ENCODE measurements at regions not wholly inside any gene's neighbourhood (a gene's known extent, or its start where the extent isn't known, plus 50 kb on each side); places are given as distances from the start of the nearest gene placed in this dataset.

DNA sequence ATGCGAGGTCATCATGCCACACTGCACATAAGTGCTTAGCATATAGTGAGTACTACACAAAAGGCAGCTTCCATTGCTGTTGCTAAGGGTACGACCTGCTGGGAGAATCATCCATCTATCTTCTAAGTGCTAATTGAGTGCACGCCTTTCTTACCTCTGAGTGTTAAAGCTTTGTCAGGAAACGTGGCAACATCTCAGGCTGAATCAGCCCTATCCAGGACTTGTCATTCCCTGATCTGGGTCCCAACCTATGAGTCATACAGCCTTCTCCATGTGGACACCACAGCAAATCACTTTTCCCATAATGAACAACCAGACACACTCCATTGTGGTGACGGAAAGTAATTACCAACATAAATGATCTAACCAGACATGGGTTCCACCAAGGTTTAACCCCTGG is 201.1 kb upstream of the MAF start:
- no peak for DNase-seq

DNA sequence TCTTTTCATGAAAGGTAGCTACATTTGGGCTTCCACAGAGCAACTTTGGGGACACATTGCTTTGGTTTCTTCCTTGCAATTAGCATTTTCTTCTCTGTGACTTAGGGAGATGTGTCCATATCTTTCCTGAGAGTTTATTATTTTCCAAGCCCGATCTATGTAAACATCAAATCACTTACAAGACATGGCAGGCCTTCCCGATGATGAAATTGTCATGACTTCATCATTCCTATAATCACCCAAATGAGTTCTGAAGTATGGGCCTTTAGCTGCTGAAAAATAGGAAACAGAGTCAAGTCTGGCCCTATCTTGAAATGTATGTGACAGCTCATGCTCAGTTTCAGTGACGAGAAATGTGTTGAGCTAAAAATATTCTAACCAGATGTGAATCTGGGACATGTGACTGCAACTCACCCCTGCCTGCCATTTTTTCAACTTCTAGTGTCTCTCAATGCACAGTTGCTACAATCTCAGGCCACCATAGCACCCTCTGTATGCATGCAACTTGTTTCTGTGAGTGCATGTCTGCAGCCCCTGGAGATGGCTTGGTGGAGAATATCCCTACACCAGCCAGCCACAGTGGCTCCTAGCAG is 199.6 kb upstream of the MAF start:
- no peak for DNase-seq

DNA sequence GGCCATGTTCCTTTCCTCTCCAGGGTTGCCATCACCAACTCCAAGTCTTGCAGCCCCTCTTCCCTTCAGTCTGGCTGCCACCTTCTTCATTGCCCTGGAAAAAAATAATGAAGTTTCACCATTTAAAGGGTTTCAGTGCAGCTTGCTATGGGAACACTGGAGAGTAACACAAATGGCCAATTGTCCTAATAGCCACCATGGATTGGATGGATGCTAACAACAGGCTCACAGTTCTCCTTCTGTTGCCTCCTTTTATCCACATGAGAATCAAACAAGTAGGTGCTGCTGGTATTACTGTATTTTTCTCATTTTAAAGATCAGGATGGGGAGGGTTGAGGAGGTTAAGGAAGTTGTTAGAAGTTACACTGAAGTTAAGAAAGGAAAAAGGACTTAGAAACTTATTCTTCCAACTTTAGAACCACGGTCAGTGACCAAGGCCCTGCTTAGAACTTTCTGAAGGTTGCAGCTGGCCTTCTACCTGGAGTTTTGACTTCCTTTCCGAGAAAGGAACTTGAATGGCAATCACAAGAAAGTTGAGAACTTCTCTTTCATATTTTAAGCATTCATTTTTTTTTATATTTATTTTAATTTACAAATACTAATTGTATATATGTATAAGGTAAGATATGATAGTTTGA is 198.0 kb upstream of the MAF start:
- DNase-seq: no peak

DNA sequence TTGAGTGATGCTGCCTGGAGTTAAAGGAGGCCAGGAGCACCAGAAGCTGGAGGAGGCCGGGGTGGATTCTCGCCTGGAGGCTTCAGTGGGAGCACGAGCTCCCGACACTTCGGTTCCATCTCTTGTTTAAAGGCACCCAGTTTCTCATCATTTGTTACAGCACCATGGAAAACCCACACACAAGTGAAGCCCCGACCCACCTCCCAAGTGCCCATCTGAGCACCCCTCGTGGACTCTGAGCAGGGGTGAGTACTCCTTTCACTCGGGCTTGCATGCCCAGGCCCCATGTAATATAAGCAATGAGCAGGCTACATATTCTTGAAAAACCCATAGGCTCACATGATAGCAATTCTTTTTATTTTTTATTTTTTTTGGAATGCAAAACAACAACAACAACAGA is 196.9 kb upstream of the MAF start:
- no peak for DNase-seq

DNA sequence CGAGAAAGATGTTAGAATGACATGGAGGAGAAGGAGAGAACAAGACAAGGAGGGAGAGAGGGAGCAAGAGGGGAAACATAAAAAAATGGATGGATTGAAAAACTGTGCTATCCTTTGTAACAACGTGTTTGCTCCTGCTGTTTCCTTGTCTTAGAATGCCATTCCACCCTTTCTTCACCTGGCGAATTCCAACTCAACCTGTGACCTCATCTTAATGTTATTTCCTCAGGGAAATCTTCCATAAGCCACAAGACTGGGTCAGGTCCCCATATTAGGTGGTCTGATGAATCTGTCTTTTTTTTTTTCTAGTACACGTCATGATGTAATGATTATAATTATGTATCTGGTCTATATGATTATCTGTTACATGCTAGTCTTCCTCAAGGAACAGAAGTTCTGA is 195.0 kb upstream of the MAF start:
- no peak for DNase-seq

DNA sequence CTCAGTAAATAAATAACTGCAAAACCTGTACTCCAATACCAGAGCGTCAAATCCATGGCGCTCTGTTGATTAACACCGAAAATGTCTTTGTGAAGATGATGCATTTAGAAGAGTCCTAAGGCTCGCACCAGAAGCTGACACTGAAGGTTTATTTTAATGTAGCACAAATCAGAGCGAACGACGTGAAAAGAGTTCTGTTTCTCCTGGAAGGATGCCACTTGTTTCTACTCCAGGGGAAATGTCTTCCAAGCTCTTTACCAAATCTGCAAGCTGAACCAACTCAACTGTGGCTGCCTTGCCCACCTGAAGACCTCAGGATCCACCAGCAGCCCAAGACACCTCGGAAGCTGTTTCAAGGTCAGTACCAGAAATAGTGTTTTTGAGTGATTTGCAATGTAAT is 194.4 kb upstream of the MAF start:
- DNase-seq: no peak

DNA sequence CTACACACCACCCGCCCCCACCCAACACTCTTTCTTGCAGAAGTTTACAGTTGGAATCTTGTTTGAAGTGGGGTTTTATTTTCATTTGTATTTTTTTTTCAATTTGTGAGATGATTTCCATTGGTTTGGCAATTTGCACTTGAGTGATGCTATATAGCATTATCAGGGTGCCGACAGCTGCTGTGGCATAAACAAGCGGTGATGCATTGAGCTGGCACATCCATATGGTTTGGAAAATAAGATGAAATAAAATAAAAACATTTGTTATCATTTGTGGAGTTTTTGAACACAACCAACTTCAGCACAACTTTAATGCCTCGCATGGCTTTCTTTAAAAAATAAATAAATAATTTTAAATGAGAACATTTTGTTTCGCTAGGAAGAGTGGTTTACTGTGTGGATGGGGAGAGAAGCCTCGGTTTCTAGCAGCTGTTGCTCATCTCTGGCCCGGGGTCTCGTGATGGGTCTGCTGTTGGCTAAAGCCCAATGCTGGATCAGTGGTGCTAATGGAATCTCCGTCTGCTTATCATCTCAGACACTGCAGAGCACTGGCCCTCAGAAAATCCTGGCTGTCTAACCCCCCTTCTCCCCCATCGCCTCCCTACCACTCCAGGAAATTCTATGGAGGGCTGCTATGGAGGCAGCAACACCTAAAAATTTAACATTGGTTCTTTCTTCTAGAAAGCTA is 192.3 kb upstream of the MAF start:
- no peak for DNase-seq

DNA sequence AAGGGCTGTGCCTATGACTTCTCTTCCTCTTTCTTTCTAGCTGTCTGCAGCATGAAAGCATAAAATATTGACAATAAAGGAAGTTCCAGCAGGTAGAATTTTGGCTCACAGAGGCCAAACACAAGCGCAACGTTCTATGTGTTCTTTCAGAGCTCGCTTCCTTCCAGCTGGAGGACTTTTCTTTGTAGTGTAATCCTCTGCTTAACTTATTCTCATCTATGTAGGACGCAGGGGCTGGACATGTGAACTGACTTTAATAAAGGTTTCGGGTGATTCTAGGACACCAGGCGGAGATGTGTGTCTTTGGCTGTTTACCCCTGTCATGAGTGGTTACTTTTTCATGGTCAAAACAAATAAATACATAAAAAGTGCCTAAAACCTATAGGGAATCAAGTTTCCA is 191.5 kb upstream of the MAF start:
- DNase-seq: no peak

DNA sequence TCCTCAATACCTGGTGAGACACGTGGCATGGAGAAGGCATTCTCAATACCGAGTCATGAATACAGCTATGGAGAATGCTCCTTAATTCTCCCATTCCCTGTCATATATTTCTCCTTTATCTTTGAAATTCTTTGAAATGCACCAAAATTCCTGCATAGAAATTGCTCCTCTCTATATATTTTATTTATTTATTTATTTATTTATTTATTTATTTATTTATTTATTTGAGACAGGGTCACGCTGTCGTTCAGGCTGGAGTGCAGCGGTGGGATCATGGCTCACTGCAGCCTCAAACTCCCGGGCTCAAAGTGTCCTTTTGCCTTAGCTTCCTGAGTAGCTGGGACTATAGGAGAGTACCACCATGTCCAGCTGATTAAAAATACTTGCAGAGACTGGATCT is 190.3 kb upstream of the MAF start:
- DNase-seq: no peak

DNA sequence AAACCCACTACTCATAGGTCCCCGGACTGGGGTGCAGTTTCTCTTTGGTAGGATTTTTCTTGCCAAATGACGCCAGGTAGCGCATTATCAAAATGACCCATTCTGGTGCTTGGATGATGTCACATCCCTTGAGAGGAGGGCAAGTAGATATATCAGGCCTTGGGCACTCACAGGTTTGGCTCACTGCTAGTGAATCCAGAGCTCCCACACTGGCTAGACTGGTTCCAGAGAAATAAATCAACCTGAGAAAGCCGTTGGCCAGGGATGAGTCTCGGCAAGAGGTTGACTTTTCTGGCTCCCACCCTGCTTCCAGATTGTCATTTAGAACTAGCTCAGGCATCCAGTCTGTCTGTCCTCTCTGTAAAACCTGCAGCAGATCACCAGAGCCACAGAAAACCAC is 188.4 kb upstream of the MAF start:
- no peak for DNase-seq

DNA sequence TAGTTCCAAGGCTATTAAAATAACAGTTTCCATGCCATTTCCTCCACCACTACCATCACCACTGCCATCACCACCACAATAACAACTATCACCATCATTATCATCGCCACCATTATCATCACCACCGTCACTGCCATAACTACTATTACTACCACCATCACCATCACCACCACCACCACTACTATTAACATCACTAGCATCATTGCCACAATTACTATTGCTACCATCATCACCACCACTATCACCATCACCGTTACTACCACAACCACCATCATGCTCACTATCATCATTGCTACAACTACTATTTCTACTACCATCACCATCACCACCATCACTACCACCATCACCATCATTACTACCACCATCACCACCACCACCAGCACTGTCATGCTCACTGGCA is 185.9 kb upstream of the MAF start:
- DNase-seq: no peak

DNA sequence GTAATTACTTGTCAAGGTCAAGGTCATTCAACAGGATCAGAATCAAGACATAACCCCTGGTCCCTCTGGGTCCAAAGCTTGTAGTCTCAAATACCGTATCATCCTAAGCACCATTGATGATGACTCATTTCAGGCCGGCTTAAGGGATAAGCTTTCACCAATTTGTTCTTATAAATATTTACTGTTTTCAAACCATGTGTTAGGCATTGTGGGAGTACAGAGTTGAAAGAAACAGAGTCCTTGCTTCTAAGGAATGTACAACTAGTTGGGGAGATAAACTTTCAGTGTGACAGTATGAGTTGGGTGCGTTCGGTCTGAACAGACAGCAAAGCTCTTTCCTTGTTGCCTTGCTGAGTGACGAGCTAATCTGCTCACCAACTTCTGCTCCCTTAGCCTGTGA is 183.5 kb upstream of the MAF start:
- DNase-seq: no peak

DNA sequence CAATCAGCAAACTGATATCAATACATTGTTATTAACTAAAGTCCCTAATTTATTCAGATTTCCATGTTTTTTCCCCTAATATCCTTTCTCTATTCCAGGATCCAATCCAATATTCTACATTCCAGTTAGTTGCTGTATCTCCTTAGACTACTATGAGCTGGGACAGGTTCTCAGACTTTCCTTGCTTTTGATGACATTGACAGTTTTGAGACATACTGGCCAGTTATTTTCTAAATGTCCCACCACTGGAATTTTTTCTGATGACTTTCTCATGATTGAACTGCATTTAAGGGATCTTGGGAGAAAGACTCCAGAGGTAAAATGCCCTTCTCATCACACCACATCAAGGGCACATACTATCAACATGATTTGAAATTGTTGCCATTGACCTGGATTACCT is 177.1 kb upstream of the MAF start:
- DNase-seq: no peak

DNA sequence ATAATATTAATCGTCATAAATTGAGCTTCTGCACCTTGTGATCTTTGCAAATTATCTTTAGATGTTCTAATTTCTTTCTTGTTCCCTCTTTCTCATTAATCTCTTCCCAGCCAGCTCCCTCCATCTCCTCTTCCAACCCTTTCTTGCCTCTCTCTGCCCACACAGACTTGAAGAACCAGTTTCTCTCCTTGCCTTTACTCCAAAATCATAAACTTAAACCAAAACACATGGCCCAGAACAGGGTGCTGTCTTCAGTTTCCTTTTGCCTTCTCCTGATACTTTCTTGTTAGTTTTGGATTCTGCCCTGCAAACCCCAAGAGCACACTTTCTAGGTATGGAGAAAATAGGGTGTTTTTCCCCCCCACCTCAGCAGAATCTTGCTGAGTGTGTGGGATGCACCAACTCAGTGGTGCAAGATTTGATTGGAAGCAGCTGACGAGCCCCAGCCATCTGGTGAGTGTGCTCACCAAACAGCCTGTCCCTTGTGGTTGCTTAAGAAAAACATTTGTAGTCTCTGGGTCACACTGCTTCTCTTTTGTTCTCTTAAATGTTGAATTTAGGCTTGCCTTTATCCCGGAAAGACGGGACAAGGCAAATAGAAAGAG is 175.8 kb upstream of the MAF start:
- DNase-seq: no peak

DNA sequence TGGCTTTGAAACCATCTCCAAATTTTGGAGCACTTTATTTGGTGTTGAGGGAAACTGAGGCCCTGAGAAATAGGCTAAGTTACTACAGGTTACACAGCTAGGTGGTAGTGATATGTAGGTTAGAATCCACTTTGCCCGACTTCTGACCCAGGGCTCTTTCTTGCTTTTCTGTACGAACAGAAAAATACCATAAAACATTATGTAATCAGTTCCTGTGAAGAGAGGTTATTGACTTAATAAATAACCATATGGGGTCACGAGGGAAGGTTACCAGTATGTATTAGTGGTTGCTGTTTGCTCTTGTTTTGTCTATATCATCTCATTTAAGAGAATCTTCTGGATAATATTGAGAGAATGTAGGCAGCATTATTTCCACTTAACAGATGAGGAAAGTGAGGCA is 172.2 kb upstream of the MAF start:
- DNase-seq: no peak

DNA sequence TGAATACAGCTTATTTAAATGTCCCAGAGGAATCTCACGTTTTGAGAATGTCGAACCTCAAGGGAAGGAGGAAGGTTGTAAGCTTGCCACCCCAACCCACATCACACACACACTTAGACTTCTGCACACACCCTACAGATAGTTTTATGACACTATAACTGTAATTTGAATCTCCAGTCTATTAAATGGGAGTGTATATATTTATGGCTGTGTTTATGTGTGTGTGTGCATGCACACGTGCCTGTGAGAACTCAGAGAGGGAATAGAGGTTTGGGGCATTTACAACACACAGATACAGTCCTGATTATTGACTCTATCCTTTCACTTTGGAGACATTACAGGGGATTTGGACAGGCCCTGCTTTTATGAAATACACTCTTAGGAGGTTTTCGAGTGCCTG is 171.5 kb upstream of the MAF start:
- no peak for DNase-seq

DNA sequence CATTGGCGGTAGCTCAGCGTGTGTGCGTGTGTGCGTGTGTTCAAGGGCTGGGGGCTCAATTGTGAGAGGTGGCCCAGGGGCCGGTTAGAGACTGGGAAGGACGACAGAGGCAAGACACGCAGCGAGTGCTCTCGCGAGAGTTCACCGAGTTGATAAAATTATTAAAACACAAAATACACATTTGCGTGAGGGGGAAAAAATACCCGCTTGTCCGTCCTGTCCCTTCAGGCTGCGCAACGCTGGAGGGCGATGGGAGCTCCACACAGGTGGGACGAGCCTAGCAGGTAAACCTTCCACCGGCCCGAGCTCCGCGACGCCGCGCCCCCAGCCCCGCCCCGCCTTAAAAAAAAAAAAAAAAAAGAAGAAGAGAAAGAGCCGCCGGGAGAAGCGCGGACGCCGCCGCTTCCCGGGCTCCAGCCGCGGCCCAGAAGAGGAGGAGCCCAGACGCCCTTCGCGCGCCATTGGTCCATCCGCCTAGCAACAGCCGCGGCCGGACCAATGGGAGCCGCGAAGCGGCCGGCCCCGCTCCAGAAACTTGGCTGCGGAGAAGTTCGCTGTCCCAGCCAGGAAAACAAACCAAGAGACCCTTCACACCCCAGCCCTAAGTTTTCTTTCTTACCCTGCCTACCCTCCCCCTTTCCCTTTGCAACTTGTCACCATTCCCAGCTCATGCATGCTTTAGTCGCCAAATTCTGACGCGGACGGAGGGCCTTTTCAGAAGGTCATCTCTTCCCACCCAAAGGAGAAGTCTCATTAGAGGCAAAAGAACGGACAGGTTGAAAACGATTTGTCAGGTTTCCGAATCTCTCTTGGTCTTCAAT is 169.9 kb upstream of the MAF start:
- DNase-seq: peak; percentile 64

DNA sequence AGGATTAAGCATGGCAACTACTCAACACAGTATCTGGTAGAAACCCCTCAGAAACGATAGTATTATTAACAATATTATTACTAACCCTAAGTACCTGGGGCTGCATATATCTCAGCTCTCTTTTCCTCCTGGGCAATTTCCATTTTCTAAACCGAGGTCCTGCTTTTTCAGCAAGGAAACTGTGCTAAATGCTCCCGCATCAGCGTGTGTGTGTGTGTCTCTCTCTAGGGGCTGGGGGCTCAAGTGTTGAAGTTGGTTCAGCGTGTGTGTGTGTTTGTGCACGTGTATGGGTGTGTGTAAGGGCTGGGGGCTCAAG is 169.3 kb upstream of the MAF start:
- no peak for DNase-seq

DNA sequence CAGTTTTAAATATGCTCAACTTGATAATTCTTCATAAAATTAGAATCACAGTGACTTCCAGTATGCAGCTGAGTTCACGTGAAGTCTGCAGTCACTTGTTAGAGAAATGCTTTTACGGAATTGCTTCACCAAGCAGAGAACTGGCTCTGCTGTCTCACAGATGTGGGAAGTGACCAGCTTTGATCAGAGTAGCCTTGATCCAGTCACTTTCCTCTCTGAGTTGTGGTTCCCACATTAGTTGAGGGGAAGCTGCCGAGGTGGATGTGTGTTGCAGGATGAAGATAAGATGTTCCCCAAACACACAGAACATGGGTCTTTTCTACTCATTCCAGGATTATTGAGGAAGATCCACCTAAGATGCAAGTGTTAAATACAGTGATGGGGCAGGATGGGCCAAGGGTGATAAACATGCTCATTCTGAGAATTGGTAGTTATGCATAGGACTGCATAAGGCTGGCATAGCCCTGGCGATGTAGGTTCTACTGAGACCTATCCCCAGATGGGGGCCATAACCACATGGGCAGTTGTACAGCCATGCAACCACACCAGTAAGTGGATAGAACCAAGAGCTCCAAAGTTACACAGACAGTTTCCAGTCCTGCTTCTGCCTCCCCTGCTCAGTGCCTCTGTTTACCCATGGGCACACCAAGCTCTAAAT is 168.9 kb upstream of the MAF start:
- DNase-seq: no peak

DNA sequence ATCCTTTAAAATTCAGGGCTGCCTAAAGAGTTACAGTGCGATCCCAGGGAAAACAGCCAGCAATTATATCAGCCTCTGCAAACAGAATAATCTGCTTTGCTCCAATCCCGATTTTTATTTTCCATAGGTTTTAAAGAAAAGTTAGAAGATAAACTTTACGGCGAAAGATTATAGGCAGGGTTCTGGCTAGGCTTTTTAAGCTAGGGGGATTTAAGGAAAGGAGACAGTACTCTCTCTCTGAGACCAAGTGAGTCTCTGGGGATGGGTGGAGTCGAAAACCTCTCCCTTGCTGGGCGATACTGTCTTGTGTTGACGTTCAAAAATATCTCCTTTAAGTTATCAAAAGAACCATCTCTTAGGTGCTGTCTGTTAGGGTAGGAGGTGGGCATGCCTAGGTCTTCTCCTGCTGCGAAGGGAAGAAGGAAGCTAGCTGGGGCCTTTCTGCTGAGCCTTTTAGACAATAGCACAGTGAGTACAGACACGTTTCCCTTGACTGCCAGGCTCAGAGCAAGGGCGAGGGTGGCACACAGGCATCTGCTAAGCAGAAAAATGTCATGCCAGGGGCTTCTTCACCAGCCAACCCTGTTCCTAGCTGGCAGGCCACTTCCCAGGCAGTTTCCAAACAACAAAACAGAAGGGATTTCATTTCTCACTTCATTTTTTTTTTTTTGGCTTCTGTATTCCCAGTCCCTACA is 167.9 kb upstream of the MAF start:
- DNase-seq: no peak

DNA sequence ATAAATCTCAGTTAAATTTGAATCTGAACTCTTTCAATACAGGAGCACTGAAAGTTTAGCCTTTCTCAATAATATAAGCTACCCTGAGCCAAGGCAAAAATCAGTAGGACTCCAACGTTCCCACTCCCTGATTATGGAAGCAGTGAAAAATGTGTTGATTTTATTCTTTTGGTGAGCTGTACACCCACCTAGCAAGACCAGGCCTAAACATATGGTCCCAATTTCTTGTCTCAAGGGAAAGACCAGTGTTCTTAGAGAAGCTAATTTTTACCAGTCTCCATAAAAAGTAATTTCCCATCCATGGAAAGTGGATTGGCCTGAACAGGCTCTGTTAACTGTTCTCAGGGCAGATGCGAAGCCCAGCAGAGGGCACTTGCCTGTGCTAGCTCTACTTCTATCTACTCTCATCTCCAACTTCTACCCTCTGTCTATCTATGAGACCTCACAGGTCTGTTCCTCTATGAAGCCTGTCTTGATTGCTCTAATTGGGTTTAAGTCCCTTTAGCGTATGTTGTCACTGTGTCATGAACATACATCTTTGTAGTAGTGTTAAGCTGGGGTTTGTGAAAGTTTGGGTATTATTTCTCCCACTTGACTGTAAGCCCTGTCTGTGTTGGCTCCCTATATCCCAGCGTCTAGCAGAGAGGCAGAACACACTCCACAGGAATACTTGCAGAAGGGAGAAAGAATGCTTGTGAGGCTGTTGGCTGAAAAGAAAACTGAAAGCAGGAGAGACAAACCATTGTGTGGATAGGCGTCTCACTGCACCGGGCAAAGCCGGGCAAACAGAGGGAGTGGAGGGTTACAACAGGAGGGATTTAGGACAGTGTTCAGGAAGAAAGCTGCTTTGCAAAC is 167.1 kb upstream of the MAF start:
- DNase-seq: no peak

Measured in stimulated activated CD4-positive, alpha-beta T cell treated with anti-CD3 and anti-CD28 coated beads, Interleukin-12 subunit alpha, Interleukin-12 subunit beta, amount 100 ng/mL, for 4 hours (primary cell).